WTC11 (cell line): ENCODE measurements at regions not wholly inside any gene's neighbourhood (a gene's known extent, or its start where the extent isn't known, plus 50 kb on each side); places are given as distances from the start of the nearest gene placed in this dataset.
"Not testable (repeated sequence)": the region's sequence is repeated elsewhere in the genome, so short reads cannot be mapped to it uniquely, and the experiment has no call there.

Source experiments
- FOXJ3 ChIP-seq: sonication (generic); formaldehyde crosslinking; IDR thresholded peaks from 2 replicates; pipeline ENCODE4 v1.9.0; 2021; ENCODE audit warnings: missing genetic modification reagents, mild to moderate bottlenecking, borderline replicate concordance
- JUN ChIP-seq: sonication (generic); formaldehyde crosslinking; IDR thresholded peaks from 2 replicates; pipeline ENCODE4 v1.8.0; 2023; ENCODE audit warnings: mild to moderate bottlenecking, missing genetic modification reagents
- NR3C1 ChIP-seq: sonication (generic); formaldehyde crosslinking; conservative IDR thresholded peaks from 2 replicates; pipeline ENCODE4 v1.8.1; 2023; ENCODE audit warnings: low read depth, mild to moderate bottlenecking, missing genetic modification reagents
- TCF7 ChIP-seq: sonication (generic); formaldehyde crosslinking; IDR thresholded peaks from 2 replicates; pipeline ENCODE4 v1.8.0; 2022; ENCODE audit warnings: mild to moderate bottlenecking, low read depth, missing genetic modification reagents, moderate library complexity
- ZNF121 ChIP-seq: sonication (generic); formaldehyde crosslinking; IDR thresholded peaks from 2 replicates; pipeline ENCODE4 v1.8.0; 2023; ENCODE audit warnings: missing genetic modification reagents
- ZNF138 ChIP-seq: sonication (generic); formaldehyde crosslinking; conservative IDR thresholded peaks from 2 replicates; pipeline ENCODE4 v1.8.1; 2022; ENCODE audit warnings: mild to moderate bottlenecking, moderate library complexity, missing genetic modification reagents
- TF ChIP-seq, protein P1 (sequence below): fragments of 200-600 bp; IDR thresholded peaks from 2 replicates; pipeline ENCODE4 v1.8.0; 2022; ENCODE audit warnings: antibody characterized with exemption
- TF ChIP-seq, protein P2 (sequence below): sonication (generic); formaldehyde crosslinking; IDR thresholded peaks from 2 replicates; pipeline ENCODE4 v1.8.0; 2023; ENCODE audit warnings: missing genetic modification reagents, mild to moderate bottlenecking, borderline replicate concordance
- TF ChIP-seq, protein P3 (sequence below): sonication (generic); formaldehyde crosslinking; IDR thresholded peaks from 2 replicates; pipeline ENCODE4 v1.8.1; 2022; ENCODE audit warnings: low read depth, mild to moderate bottlenecking, moderate library complexity, missing genetic modification reagents, borderline replicate concordance
- TF ChIP-seq, protein P4 (sequence below): sonication (generic); formaldehyde crosslinking; conservative IDR thresholded peaks from 2 replicates; pipeline ENCODE4 v1.8.1; 2022; ENCODE audit warnings: mild to moderate bottlenecking, missing genetic modification reagents
- TF ChIP-seq, protein P5 (sequence below): sonication (generic); formaldehyde crosslinking; IDR thresholded peaks from 2 replicates; pipeline ENCODE4 v1.8.0; 2022; ENCODE audit warnings: mild to moderate bottlenecking, missing genetic modification reagents
- TF ChIP-seq, protein P6 (sequence below): sonication (generic); formaldehyde crosslinking; IDR thresholded peaks from 2 replicates; pipeline ENCODE4 v1.8.1; 2022; ENCODE audit warnings: mild to moderate bottlenecking, missing genetic modification reagents, moderate library complexity, borderline replicate concordance
- TF ChIP-seq, protein P7 (sequence below): sonication (generic); formaldehyde crosslinking; IDR thresholded peaks from 2 replicates; pipeline ENCODE4 v1.8.1; 2023; ENCODE audit warnings: mild to moderate bottlenecking, missing genetic modification reagents
- TF ChIP-seq, protein P8 (sequence below): sonication (generic); formaldehyde crosslinking; IDR thresholded peaks from 2 replicates; pipeline ENCODE4 v1.8.0; 2023; ENCODE audit warnings: missing genetic modification reagents

DNA sequence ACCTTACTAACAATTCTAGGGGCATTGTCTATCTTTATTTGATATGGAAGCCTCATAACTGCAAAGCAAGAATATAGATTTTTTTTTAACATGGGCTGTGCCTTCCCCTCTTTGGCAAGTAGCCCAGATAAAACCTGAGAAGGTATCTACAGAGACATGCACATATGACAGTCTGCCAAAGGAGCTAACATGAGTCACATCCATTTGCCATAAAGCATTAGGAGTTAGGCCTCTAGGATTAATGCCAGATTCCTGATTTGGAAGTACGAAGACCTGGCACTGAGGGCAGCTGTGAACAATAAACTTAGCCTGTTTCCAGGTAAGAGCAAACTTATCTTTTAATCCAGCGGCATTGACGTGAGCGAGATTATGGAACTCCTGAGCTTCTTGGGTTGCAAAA is 808.7 kb downstream of the SLC6A15 start:
- TF ChIP-seq, protein P1, sequence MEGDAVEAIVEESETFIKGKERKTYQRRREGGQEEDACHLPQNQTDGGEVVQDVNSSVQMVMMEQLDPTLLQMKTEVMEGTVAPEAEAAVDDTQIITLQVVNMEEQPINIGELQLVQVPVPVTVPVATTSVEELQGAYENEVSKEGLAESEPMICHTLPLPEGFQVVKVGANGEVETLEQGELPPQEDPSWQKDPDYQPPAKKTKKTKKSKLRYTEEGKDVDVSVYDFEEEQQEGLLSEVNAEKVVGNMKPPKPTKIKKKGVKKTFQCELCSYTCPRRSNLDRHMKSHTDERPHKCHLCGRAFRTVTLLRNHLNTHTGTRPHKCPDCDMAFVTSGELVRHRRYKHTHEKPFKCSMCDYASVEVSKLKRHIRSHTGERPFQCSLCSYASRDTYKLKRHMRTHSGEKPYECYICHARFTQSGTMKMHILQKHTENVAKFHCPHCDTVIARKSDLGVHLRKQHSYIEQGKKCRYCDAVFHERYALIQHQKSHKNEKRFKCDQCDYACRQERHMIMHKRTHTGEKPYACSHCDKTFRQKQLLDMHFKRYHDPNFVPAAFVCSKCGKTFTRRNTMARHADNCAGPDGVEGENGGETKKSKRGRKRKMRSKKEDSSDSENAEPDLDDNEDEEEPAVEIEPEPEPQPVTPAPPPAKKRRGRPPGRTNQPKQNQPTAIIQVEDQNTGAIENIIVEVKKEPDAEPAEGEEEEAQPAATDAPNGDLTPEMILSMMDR: not testable (repeated sequence)
- TF ChIP-seq, protein P2, sequence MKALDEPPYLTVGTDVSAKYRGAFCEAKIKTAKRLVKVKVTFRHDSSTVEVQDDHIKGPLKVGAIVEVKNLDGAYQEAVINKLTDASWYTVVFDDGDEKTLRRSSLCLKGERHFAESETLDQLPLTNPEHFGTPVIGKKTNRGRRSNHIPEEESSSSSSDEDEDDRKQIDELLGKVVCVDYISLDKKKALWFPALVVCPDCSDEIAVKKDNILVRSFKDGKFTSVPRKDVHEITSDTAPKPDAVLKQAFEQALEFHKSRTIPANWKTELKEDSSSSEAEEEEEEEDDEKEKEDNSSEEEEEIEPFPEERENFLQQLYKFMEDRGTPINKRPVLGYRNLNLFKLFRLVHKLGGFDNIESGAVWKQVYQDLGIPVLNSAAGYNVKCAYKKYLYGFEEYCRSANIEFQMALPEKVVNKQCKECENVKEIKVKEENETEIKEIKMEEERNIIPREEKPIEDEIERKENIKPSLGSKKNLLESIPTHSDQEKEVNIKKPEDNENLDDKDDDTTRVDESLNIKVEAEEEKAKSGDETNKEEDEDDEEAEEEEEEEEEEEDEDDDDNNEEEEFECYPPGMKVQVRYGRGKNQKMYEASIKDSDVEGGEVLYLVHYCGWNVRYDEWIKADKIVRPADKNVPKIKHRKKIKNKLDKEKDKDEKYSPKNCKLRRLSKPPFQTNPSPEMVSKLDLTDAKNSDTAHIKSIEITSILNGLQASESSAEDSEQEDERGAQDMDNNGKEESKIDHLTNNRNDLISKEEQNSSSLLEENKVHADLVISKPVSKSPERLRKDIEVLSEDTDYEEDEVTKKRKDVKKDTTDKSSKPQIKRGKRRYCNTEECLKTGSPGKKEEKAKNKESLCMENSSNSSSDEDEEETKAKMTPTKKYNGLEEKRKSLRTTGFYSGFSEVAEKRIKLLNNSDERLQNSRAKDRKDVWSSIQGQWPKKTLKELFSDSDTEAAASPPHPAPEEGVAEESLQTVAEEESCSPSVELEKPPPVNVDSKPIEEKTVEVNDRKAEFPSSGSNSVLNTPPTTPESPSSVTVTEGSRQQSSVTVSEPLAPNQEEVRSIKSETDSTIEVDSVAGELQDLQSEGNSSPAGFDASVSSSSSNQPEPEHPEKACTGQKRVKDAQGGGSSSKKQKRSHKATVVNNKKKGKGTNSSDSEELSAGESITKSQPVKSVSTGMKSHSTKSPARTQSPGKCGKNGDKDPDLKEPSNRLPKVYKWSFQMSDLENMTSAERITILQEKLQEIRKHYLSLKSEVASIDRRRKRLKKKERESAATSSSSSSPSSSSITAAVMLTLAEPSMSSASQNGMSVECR (CRISPR knock-in tag): not testable (repeated sequence)
- TF ChIP-seq, protein P3, sequence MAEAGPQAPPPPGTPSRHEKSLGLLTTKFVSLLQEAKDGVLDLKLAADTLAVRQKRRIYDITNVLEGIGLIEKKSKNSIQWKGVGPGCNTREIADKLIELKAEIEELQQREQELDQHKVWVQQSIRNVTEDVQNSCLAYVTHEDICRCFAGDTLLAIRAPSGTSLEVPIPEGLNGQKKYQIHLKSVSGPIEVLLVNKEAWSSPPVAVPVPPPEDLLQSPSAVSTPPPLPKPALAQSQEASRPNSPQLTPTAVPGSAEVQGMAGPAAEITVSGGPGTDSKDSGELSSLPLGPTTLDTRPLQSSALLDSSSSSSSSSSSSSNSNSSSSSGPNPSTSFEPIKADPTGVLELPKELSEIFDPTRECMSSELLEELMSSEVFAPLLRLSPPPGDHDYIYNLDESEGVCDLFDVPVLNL (CRISPR knock-in tag): not testable (repeated sequence)
- TF ChIP-seq, protein P4, sequence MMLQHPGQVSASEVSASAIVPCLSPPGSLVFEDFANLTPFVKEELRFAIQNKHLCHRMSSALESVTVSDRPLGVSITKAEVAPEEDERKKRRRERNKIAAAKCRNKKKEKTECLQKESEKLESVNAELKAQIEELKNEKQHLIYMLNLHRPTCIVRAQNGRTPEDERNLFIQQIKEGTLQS: not testable (repeated sequence)
- not testable (repeated sequence) for TF ChIP-seq ZNF121; FOXJ3 (CRISPR knock-in tag); ZNF138 (CRISPR knock-in tag); TCF7; NR3C1 (CRISPR knock-in tag); JUN (CRISPR knock-in tag)
- TF ChIP-seq, protein P5, sequence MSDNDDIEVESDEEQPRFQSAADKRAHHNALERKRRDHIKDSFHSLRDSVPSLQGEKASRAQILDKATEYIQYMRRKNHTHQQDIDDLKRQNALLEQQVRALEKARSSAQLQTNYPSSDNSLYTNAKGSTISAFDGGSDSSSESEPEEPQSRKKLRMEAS (CRISPR knock-in tag): not testable (repeated sequence)
- TF ChIP-seq, protein P6, sequence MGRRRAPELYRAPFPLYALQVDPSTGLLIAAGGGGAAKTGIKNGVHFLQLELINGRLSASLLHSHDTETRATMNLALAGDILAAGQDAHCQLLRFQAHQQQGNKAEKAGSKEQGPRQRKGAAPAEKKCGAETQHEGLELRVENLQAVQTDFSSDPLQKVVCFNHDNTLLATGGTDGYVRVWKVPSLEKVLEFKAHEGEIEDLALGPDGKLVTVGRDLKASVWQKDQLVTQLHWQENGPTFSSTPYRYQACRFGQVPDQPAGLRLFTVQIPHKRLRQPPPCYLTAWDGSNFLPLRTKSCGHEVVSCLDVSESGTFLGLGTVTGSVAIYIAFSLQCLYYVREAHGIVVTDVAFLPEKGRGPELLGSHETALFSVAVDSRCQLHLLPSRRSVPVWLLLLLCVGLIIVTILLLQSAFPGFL (CRISPR knock-in tag): not testable (repeated sequence)
- TF ChIP-seq, protein P7, sequence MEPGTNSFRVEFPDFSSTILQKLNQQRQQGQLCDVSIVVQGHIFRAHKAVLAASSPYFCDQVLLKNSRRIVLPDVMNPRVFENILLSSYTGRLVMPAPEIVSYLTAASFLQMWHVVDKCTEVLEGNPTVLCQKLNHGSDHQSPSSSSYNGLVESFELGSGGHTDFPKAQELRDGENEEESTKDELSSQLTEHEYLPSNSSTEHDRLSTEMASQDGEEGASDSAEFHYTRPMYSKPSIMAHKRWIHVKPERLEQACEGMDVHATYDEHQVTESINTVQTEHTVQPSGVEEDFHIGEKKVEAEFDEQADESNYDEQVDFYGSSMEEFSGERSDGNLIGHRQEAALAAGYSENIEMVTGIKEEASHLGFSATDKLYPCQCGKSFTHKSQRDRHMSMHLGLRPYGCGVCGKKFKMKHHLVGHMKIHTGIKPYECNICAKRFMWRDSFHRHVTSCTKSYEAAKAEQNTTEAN (CRISPR knock-in tag): not testable (repeated sequence)
- TF ChIP-seq, protein P8, sequence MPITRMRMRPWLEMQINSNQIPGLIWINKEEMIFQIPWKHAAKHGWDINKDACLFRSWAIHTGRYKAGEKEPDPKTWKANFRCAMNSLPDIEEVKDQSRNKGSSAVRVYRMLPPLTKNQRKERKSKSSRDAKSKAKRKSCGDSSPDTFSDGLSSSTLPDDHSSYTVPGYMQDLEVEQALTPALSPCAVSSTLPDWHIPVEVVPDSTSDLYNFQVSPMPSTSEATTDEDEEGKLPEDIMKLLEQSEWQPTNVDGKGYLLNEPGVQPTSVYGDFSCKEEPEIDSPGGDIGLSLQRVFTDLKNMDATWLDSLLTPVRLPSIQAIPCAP: not testable (repeated sequence)
